Glutamatergic neuron (in vitro differentiated cells): ENCODE measurements at regions not wholly inside any gene's neighbourhood (a gene's known extent, or its start where the extent isn't known, plus 50 kb on each side); places are given as distances from the start of the nearest gene placed in this dataset.

Experiments used
- DNase-seq: peaks from one replicate; pipeline ENCODE4 v3.0.0; 2022
- H3K27ac Mint-ChIP-seq: one replicate; pipeline ENCODE4 v1.8.0; 2020; ENCODE audit warnings: mild to moderate bottlenecking, mixed read lengths, inconsistent platforms; ENCODE audit not compliant: unreplicated experiment
- H3K27me3 Mint-ChIP-seq: one replicate; pipeline ENCODE4 v1.8.0; 2020; ENCODE audit warnings: mild to moderate bottlenecking, moderate library complexity, mixed read lengths, inconsistent platforms; ENCODE audit not compliant: unreplicated experiment
- H3K36me3 Mint-ChIP-seq: one replicate; pipeline ENCODE4 v1.8.0; 2020; ENCODE audit warnings: mild to moderate bottlenecking, mixed read lengths, inconsistent platforms; ENCODE audit not compliant: unreplicated experiment
- H3K4me1 Mint-ChIP-seq: one replicate; pipeline ENCODE4 v1.8.0; 2020; ENCODE audit warnings: mild to moderate bottlenecking, low read depth, mixed read lengths, inconsistent platforms; ENCODE audit not compliant: unreplicated experiment
- H3K4me3 Mint-ChIP-seq: one replicate; pipeline ENCODE4 v1.8.0; 2020; ENCODE audit warnings: mild to moderate bottlenecking, mixed read lengths, inconsistent platforms; ENCODE audit not compliant: unreplicated experiment
- H3K9me3 Mint-ChIP-seq: one replicate; pipeline ENCODE4 v1.8.0; 2020; ENCODE audit warnings: mild to moderate bottlenecking, moderate library complexity, mixed read lengths, inconsistent platforms; ENCODE audit not compliant: unreplicated experiment
- TF ChIP-seq, protein P1 (sequence below): fragments of 200-600 bp; sonication (generic); IDR thresholded peaks from one replicate; pipeline ENCODE4 v1.5.0; 2021; ENCODE audit not compliant: partially characterized antibody, unreplicated experiment

DNA sequence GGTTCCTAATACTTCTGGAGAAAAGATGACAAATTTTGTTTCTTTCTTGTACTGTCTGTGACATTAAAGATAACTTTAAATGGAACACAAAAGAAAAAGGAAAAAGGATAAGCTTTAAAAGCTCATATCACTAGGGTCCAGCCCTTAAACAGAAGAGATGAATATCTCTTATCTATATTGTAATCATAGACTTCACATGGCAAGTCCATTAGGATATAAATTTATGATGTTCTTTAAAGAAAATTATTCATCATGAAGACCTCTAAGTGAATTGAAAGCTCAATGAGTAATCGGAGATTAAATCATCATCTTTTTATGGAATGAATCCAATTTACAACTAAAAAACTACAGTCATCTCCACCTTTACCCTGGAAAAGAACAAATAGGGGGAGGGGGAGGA, 111.6 kb upstream of the SATB2 start:
- no peaks in the 10 kb centered on the region for H3K27me3 Mint-ChIP-seq
- H3K4me1 Mint-ChIP-seq: no peaks in the 10 kb centered on the region
- H3K36me3 Mint-ChIP-seq: no peaks in the 10 kb centered on the region
- DNase-seq: no peak
- no peaks in the 10 kb centered on the region for H3K9me3 Mint-ChIP-seq
- H3K4me3 Mint-ChIP-seq: no peak overlapping the region
- H3K27ac Mint-ChIP-seq: no peak overlapping the region
- TF ChIP-seq, protein P1, sequence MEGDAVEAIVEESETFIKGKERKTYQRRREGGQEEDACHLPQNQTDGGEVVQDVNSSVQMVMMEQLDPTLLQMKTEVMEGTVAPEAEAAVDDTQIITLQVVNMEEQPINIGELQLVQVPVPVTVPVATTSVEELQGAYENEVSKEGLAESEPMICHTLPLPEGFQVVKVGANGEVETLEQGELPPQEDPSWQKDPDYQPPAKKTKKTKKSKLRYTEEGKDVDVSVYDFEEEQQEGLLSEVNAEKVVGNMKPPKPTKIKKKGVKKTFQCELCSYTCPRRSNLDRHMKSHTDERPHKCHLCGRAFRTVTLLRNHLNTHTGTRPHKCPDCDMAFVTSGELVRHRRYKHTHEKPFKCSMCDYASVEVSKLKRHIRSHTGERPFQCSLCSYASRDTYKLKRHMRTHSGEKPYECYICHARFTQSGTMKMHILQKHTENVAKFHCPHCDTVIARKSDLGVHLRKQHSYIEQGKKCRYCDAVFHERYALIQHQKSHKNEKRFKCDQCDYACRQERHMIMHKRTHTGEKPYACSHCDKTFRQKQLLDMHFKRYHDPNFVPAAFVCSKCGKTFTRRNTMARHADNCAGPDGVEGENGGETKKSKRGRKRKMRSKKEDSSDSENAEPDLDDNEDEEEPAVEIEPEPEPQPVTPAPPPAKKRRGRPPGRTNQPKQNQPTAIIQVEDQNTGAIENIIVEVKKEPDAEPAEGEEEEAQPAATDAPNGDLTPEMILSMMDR: no peak

DNA sequence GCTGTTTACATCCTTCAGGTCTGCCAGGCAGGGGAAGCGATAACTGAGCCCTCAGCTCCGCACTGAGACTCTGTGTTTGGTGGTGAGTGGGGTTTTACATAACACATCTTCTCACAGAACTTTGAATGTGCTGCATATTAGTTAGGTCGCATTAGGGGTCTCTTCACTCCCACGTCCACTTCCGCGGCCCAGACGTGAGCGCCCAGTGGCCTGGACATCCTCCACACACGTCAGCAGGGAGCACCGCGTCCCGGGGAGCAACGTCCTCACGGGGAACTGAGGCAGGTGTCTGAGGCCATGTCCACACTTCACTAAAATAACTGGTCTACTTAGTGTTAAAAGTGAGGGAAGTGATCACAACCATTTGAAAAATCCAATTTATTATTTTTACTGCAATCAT, 100.4 kb upstream of the SATB2 start:
- Mint-ChIP-seq H3K4me1 (no peaks in the 10 kb centered on the region), H3K36me3 (no peaks in the 10 kb centered on the region), H3K9me3 (no peaks in the 10 kb centered on the region), H3K27ac (no peak overlapping the region), H3K27me3 (no peaks in the 10 kb centered on the region), H3K4me3 (no peak overlapping the region)
- DNase-seq: no peak
- TF ChIP-seq, protein P1: no peak

DNA sequence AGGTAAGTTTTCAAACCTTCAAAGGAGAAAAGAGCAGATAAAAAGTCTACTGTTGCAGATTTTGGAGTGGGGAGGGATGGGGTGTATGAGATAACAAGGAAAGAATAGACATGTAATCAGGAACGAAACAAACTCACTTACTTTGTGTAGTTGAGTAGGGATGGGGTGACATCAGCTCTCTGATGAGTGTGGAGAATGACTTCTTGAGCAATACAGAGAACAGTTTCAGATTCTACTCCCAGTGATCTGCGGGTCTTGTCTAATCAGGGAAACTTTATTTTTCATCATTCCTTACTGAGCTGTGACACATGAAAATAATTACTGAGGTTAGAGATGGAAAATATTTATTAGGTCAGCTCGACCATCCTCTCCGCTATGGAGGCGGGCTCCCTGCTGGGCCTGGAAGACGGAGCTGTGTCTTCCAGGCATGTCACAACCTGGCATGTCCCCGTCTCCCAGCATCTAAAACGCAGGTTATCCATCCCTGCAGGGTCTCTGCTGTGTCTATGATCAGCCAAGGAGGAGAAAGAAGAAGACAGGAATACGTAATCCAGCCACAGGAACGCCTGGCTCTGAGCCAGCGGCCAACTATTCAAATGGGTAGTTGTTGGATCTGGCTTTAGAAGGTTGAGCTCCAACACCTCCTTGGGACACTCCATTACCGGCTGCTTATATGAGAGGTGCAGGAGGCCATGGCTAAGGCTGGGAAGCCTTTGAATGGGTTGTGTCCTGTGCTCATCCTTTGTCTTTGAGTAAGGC, 99.0 kb upstream of the SATB2 start:
- DNase-seq: no peak
- Mint-ChIP-seq H3K27ac (no peak overlapping the region), H3K4me1 (no peaks in the 10 kb centered on the region), H3K27me3 (no peaks in the 10 kb centered on the region), H3K9me3 (no peaks in the 10 kb centered on the region), H3K4me3 (no peak overlapping the region), H3K36me3 (no peaks in the 10 kb centered on the region)
- TF ChIP-seq, protein P1: no peak

DNA sequence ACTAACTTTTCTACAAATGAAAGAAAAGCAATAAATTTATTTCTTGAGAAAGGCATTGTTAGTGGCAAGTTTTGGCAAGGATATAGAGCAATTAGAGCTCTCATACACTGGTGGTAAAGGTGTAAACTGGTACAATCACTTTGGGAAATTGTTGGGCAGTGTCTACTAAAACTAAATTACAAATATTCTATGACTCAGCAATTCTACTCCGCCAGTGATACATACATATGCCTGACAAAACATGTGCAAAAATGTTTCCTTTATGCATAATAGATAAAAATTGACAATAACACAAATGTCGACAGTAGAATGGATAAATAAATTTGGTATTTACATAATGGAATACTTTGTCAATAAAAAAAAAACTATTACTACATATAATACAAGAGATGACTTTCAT, 96.3 kb upstream of the SATB2 start:
- no peak for DNase-seq
- Mint-ChIP-seq H3K36me3 (no peaks in the 10 kb centered on the region), H3K4me1 (no peaks in the 10 kb centered on the region), H3K27ac (no peak overlapping the region), H3K9me3 (no peaks in the 10 kb centered on the region), H3K27me3 (no peaks in the 10 kb centered on the region), H3K4me3 (no peak overlapping the region)
- TF ChIP-seq, protein P1: no peak

DNA sequence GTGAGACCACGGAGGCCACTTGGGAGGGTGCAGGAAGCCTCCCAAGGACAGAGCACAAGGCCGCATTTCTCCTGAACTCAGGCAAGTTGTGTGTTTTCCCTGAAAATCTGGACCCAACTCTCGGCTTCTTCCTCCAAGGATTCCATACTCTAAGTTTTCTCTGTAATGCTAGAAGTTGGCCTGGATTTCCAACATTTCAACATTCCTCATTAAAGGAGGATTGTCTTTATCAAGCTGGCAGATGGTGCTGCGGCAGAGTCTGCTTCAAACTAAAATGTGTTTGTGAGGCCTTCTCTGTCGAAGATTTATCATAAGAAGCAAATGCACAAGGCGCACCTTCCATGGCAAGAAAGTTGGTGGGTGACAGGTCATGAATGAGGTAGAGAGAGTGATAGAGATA, 94.4 kb upstream of the SATB2 start:
- TF ChIP-seq, protein P1: no peak
- no peak overlapping the region for H3K27ac Mint-ChIP-seq
- no peaks in the 10 kb centered on the region for H3K36me3 Mint-ChIP-seq
- no peaks in the 10 kb centered on the region for H3K9me3 Mint-ChIP-seq
- H3K27me3 Mint-ChIP-seq: no peaks in the 10 kb centered on the region
- no peak for DNase-seq
- H3K4me1 Mint-ChIP-seq: no peaks in the 10 kb centered on the region
- no peak overlapping the region for H3K4me3 Mint-ChIP-seq
